OCI-LY3 (cell line): ENCODE measurements at regions not wholly inside any gene's neighbourhood (a gene's known extent, or its start where the extent isn't known, plus 50 kb on each side); places are given as distances from the start of the nearest gene placed in this dataset.

Experiments used
- CTCF ChIP-seq: fragments of 200-600, 300-600 bp; sonication (generic); IDR thresholded peaks from 2 replicates; pipeline ENCODE4 v1.5.1; 2014; ENCODE audit warnings: antibody characterized with exemption, low read length, low read depth
- EZH2phosphoT487 ChIP-seq: fragments of 200-600 bp; shearing (Covaris generic); IDR thresholded peaks from 2 replicates; pipeline ENCODE4 v1.6.1; 2018; ENCODE audit warnings: antibody characterized with exemption, mixed run types, low read depth

GRCh38 chr5:23136958-23137357 is 283.8 kb upstream of the CDH12 start:
- TF ChIP-seq CTCF (no peak), EZH2phosphoT487 (no peak)
